ENCODE measurements at regions not wholly inside any gene's neighbourhood (a gene's known extent, or its start where the extent isn't known, plus 50 kb on each side); places are given as distances from the start of the nearest gene placed in this dataset.

GRCh38 chr2:5959836-5960820, 267.9 kb downstream of the SOX11 start:
- peak; percentile 74 for DNase-seq

GRCh38 chr2:5967506-5967905, 275.3 kb downstream of the SOX11 start:
- no peak for DNase-seq

- DNase-seq: peak; percentile 68
Observed at GRCh38 chr2:5969303-5969702, 277.1 kb downstream of the SOX11 start.

- DNase-seq: no peak
Observed at GRCh38 chr2:5970347-5970746, 278.2 kb downstream of the SOX11 start.

- DNase-seq: no peak
Observed at GRCh38 chr2:5974477-5974876, 282.3 kb downstream of the SOX11 start.

- no peak for DNase-seq
Observed at GRCh38 chr2:5975401-5975800, 283.2 kb downstream of the SOX11 start.

- DNase-seq: peak; percentile 79
Observed at GRCh38 chr2:5976531-5977065, 284.4 kb downstream of the SOX11 start.

- no peak for DNase-seq
Observed at GRCh38 chr2:5977477-5977876, 285.3 kb downstream of the SOX11 start.

GRCh38 chr2:5978131-5978751, 286.1 kb downstream of the SOX11 start:
- peak; percentile 34 for DNase-seq

- peak; percentile 50 for DNase-seq
Observed at GRCh38 chr2:5980450-5981190, 288.4 kb downstream of the SOX11 start.

- DNase-seq: peak; percentile 34
Observed at GRCh38 chr2:5982193-5982902, 290.2 kb downstream of the SOX11 start.

- no peak for DNase-seq
Observed at GRCh38 chr2:5982903-5983265, 290.7 kb downstream of the SOX11 start.

GRCh38 chr2:5983511-5984272, 291.5 kb downstream of the SOX11 start:
- DNase-seq: no peak

GRCh38 chr2:5984273-5984655, 292.1 kb downstream of the SOX11 start:
- DNase-seq: no peak

GRCh38 chr2:5984946-5985345, 292.8 kb downstream of the SOX11 start:
- DNase-seq: no peak

GRCh38 chr2:5985536-5986385, 293.6 kb downstream of the SOX11 start:
- no peak for DNase-seq

GRCh38 chr2:5986801-5987787, 294.9 kb downstream of the SOX11 start:
- peak; percentile 7 for DNase-seq

- no peak for DNase-seq
Observed at GRCh38 chr2:5988120-5988519, 295.9 kb downstream of the SOX11 start.

- no peak for DNase-seq
Observed at GRCh38 chr2:5990086-5990485, 297.9 kb downstream of the SOX11 start.

All from NCI-H69 (cell line).